ENCODE measurements at regions not wholly inside any gene's neighbourhood (a gene's known extent, or its start where the extent isn't known, plus 50 kb on each side); places are given as distances from the start of the nearest gene placed in this dataset.

DNA sequence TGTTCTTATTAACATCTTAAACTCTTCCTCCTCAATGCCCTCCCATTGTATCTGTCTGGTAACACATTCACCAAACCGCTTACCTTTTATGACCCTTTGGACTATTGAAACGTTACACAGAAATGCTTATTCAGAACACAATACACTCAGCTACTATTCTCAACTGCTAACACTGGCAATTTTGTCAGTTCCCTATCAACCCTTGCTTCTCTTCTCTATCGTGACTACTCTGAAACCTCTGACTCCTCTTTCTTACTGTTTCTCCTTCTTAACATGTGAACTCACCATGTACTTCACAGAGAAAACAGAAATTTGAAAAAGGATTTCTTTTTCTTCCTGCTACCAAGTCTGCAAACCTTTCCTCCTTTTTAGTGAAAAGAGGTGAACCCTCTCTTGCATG is 232.9 kb upstream of the GPR149 start:
- Histone ChIP-seq H3K4me1 (ENCODE audit: low read depth) (no peaks in the 10 kb centered on the region), H3K27me3 (no peaks in the 10 kb centered on the region), H3K27ac (no peak overlapping the region), H3K9me3 (ENCODE audit: low read depth) (no peaks in the 10 kb centered on the region), H3K4me3 (no peak overlapping the region), H3K36me3 (no peaks in the 10 kb centered on the region)
- no peak for DNase-seq (ENCODE audit: low read depth in 1 of 2, low spot score in 1 of 2)
- TF ChIP-seq CTCF (IDR thresholded peaks at IDR 0.05; ENCODE audit: low read depth, low read length): no peak

DNA sequence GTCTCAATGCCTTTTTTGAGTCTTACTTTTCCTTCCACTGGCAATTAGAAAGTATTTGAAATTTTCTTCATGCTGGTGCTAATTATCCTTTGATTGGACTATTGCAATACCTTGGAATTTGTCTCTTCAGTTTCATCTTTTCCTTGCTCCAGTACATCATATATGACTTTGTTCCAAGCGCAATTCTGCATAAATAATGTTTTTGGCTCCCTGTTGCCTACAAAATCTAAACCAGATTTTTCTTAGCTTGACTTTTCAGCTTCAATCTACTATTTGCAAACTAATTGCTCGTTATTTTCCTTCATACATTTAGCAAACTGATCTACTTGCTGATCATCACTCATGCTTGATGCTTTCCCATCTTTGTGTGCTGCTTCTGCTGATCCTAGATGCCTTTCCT is 230.8 kb upstream of the GPR149 start:
- H3K9me3 ChIP-seq (ENCODE audit: low read depth): no peaks in the 10 kb centered on the region
- TF ChIP-seq CTCF (IDR thresholded peaks at IDR 0.05; ENCODE audit: low read depth, low read length): no peak
- no peak overlapping the region for H3K27ac ChIP-seq
- no peak for DNase-seq (ENCODE audit: low read depth in 1 of 2, low spot score in 1 of 2)
- no peaks in the 10 kb centered on the region for H3K36me3 ChIP-seq
- H3K27me3 ChIP-seq: no peaks in the 10 kb centered on the region
- H3K4me3 ChIP-seq: no peak overlapping the region
- no peaks in the 10 kb centered on the region for H3K4me1 ChIP-seq (ENCODE audit: low read depth)

DNA sequence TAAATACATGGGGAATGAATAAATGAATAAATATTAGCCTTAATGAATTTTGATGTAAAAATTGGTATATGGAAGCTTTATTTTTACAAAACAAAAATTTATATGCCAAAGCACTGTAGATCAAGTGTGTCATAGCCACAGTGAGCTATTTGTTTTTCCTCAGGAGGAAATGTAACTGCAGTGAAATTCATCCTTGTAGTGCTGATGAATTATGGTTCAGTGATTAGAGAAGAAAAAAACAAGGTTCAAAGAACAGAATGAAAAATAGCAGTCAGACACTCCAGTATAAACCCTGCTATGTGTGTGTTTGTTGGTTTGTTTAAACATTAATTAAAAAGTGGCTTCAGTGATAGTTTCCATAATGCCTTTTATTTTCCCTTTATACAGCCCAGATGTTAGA is 228.0 kb upstream of the GPR149 start:
- Histone ChIP-seq H3K36me3 (no peaks in the 10 kb centered on the region), H3K27ac (no peak overlapping the region), H3K4me1 (ENCODE audit: low read depth) (no peaks in the 10 kb centered on the region), H3K4me3 (no peak overlapping the region), H3K27me3 (no peaks in the 10 kb centered on the region), H3K9me3 (ENCODE audit: low read depth) (no peaks in the 10 kb centered on the region)
- DNase-seq (ENCODE audit: low read depth in 1 of 2, low spot score in 1 of 2): no peak
- TF ChIP-seq CTCF (IDR thresholded peaks at IDR 0.05; ENCODE audit: low read depth, low read length): no peak

- no peaks in the 10 kb centered on the region for H3K4me1 ChIP-seq (ENCODE audit: low read depth)
- no peak overlapping the region for H3K27ac ChIP-seq
- no peak overlapping the region for H3K4me3 ChIP-seq
- no peak for TF ChIP-seq CTCF (IDR thresholded peaks at IDR 0.05; ENCODE audit: low read depth, low read length)
- no peaks in the 10 kb centered on the region for H3K9me3 ChIP-seq (ENCODE audit: low read depth)
- no peaks in the 10 kb centered on the region for H3K36me3 ChIP-seq
- no peak for DNase-seq (ENCODE audit: low read depth in 1 of 2, low spot score in 1 of 2)
- H3K27me3 ChIP-seq: no peaks in the 10 kb centered on the region
These were observed 227.2 kb upstream of the GPR149 start for GRCh38 chr3:154657218-154657617.

- Histone ChIP-seq H3K4me3 (no peak overlapping the region), H3K36me3 (no peaks in the 10 kb centered on the region), H3K4me1 (ENCODE audit: low read depth) (no peaks in the 10 kb centered on the region), H3K27ac (no peak overlapping the region), H3K27me3 (no peaks in the 10 kb centered on the region), H3K9me3 (ENCODE audit: low read depth) (no peaks in the 10 kb centered on the region)
- no peak for DNase-seq (ENCODE audit: low read depth in 1 of 2, low spot score in 1 of 2)
- no peak for TF ChIP-seq CTCF (IDR thresholded peaks at IDR 0.05; ENCODE audit: low read depth, low read length)
These were observed 226.5 kb upstream of the GPR149 start for GRCh38 chr3:154656486-154656885.

GRCh38 chr3:154642145-154642544 is 212.2 kb upstream of the GPR149 start:
- Histone ChIP-seq H3K4me3 (no peak overlapping the region), H3K27me3 (no peaks in the 10 kb centered on the region), H3K27ac (no peak overlapping the region), H3K9me3 (ENCODE audit: low read depth) (no peaks in the 10 kb centered on the region), H3K36me3 (no peaks in the 10 kb centered on the region), H3K4me1 (ENCODE audit: low read depth) (no peaks in the 10 kb centered on the region)
- no peak for DNase-seq (ENCODE audit: low read depth in 1 of 2, low spot score in 1 of 2)
- TF ChIP-seq CTCF (IDR thresholded peaks at IDR 0.05; ENCODE audit: low read depth, low read length): no peak

Measured in cardiac muscle cell (in vitro differentiated cells and primary cell).